ENCODE measurements at regions not wholly inside any gene's neighbourhood (a gene's known extent, or its start where the extent isn't known, plus 50 kb on each side); places are given as distances from the start of the nearest gene placed in this dataset.

GRCh38 chr15:61764141-61764540 is 296.1 kb downstream of the VPS13C start:
- H3K36me3 Mint-ChIP-seq (ENCODE audit: low read depth): peaks cover 4% of the 10 kb centered on the region; the same call in 1 of the 2 replicates
- H3K4me3 Mint-ChIP-seq: no peak overlapping the region
- no peak overlapping the region for H3K27ac Mint-ChIP-seq
- H3K4me1 Mint-ChIP-seq (ENCODE audit: low read depth): no peaks in the 10 kb centered on the region
- H3K9me3 Mint-ChIP-seq: peaks cover 36% of the 10 kb centered on the region
- H3K27me3 Mint-ChIP-seq (ENCODE audit: insufficient read depth): no peaks in the 10 kb centered on the region; the same call in 1 of the 2 replicates
- TF ChIP-seq CTCF (IDR thresholded peaks at IDR 0.05): no peak
- DNase-seq: no peak

- peaks cover 35% of the 10 kb centered on the region for H3K9me3 Mint-ChIP-seq
- TF ChIP-seq CTCF (IDR thresholded peaks at IDR 0.05): no peak
Observed at GRCh38 chr15:61762676-61763075, 297.6 kb downstream of the VPS13C start.

DNA sequence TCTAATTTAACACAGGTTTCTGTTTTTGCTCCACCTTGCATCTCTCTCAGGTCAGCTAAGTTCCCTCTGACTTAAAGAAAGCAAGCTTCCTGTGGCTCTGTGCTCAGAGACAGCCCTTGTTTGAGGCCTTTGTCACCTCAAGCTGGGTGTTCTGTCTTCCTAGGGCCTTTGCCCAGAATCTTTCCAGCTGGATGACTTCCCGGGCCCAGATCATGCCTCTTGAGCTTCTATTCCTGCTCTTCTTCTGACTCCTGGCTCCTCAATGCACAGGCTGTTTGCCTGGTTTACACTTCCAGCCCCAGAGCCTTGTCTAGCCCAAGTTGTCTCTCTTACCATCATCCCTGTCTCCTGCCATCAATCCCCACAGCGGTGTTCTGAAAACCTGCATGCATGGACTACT is 300.6 kb downstream of the VPS13C start:
- H3K27ac Mint-ChIP-seq: no peak overlapping the region

More at GRCh38 chr15:61762676-61763075, 297.6 kb downstream of the VPS13C start:
- no peak for DNase-seq
- Mint-ChIP-seq H3K27ac (no peak overlapping the region), H3K27me3 (ENCODE audit: insufficient read depth) (no peaks in the 10 kb centered on the region; the same call in 1 of the 2 replicates), H3K36me3 (ENCODE audit: low read depth) (peaks cover 4% of the 10 kb centered on the region; the same call in 1 of the 2 replicates), H3K4me3 (no peak overlapping the region), H3K4me1 (ENCODE audit: low read depth) (no peaks in the 10 kb centered on the region)

DNA sequence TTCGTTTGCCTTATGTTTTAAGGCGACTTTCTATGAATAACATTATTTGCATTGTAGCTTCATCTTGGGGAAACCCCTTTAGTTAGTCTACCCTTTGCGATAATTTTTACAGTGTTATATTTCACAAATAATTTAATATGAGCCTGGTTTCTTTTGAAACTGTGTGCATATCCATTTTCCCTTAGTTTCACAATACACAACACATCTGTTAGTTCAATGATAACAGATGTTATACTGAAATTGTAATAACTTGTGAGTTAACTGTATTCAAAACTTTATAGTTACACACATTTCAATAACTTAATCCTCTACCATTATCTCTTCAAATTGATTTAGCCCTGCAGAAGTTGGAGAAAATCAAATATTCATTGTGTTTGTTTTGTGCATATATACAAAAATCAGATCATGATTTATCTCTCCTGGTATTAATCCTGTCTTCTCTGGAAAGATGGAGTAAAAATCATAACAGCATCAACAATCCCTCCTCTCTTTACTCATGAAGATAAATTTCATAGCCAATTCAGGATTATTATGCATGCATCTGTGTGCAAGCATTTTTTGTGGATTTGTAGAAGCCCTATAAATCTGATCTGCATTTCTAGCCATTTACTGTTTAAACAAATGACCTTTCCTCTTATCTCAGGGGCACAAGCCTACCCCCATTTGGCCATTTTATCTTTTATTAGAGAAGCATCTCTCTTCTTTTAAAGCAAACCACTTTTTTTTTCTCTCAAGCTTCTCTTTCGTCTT is 304.0 kb downstream of the VPS13C start:
- no peak overlapping the region for H3K27ac Mint-ChIP-seq

More for the DNA sequence above, 300.6 kb downstream of the VPS13C start:
- no peak for TF ChIP-seq CTCF (IDR thresholded peaks at IDR 0.05)
- no peak overlapping the region for H3K4me3 Mint-ChIP-seq
- DNase-seq: no peak
- peaks cover 4% of the 10 kb centered on the region; the same call in 1 of the 2 replicates for H3K36me3 Mint-ChIP-seq (ENCODE audit: low read depth)
- H3K27me3 Mint-ChIP-seq (ENCODE audit: insufficient read depth): no peaks in the 10 kb centered on the region; the same call in 1 of the 2 replicates
- H3K9me3 Mint-ChIP-seq: peaks cover 41% of the 10 kb centered on the region
- no peaks in the 10 kb centered on the region for H3K4me1 Mint-ChIP-seq (ENCODE audit: low read depth)

GRCh38 chr15:61755467-61755866 is 304.8 kb downstream of the VPS13C start:
- no peak for DNase-seq
- Mint-ChIP-seq H3K4me1 (ENCODE audit: low read depth) (no peaks in the 10 kb centered on the region), H3K36me3 (ENCODE audit: low read depth) (peaks cover 4% of the 10 kb centered on the region; the same call in 1 of the 2 replicates), H3K4me3 (no peak overlapping the region), H3K27me3 (ENCODE audit: insufficient read depth) (no peaks in the 10 kb centered on the region; the same call in none of the 2 replicates), H3K9me3 (peaks cover 23% of the 10 kb centered on the region), H3K27ac (no peak overlapping the region)
- no peak for TF ChIP-seq CTCF (IDR thresholded peaks at IDR 0.05)

More for the DNA sequence above, 304.0 kb downstream of the VPS13C start:
- TF ChIP-seq CTCF (IDR thresholded peaks at IDR 0.05): no peak
- no peak overlapping the region for H3K4me3 Mint-ChIP-seq
- peaks cover 4% of the 10 kb centered on the region; the same call in 1 of the 2 replicates for H3K36me3 Mint-ChIP-seq (ENCODE audit: low read depth)
- H3K9me3 Mint-ChIP-seq: peaks cover 30% of the 10 kb centered on the region
- no peak for DNase-seq
- H3K27me3 Mint-ChIP-seq (ENCODE audit: insufficient read depth): no peaks in the 10 kb centered on the region; the same call in none of the 2 replicates
- no peaks in the 10 kb centered on the region for H3K4me1 Mint-ChIP-seq (ENCODE audit: low read depth)

All from HFFc6 (cell line).